ENCODE measurements at regions not wholly inside any gene's neighbourhood (a gene's known extent, or its start where the extent isn't known, plus 50 kb on each side); places are given as distances from the start of the nearest gene placed in this dataset.

GRCh38 chr7:109763611-109764010 is 1193.9 kb downstream of the DNAJB9 start:
- Histone ChIP-seq H3K27me3 (replicated peaks) (no peaks in the 10 kb centered on the region), H3K36me3 (no peaks in the 10 kb centered on the region), H3K27ac (no peak overlapping the region), H3K4me1 (replicated peaks) (no peaks in the 10 kb centered on the region), H3K4me3 (no peak overlapping the region), H3K9me3 (replicated peaks) (no peaks in the 10 kb centered on the region; the same call in 1 of the 2 replicates)
- DNase-seq (ENCODE audit: low read depth in 1 of 2, low spot score in 2 of 2): no peak

- Histone ChIP-seq H3K4me3 (no peak overlapping the region), H3K27me3 (replicated peaks) (no peaks in the 10 kb centered on the region)
- DNase-seq (ENCODE audit: low read depth in 1 of 2, low spot score in 2 of 2): no peak
These were observed 1202.5 kb downstream of the DNAJB9 start for GRCh38 chr7:109772161-109772560.

GRCh38 chr7:109782806-109783205 is 1213.1 kb downstream of the DNAJB9 start:
- Histone ChIP-seq H3K4me1 (replicated peaks) (no peaks in the 10 kb centered on the region), H3K36me3 (no peaks in the 10 kb centered on the region), H3K27ac (no peak overlapping the region), H3K4me3 (no peak overlapping the region), H3K9me3 (replicated peaks) (peaks cover 3% of the 10 kb centered on the region; the same call in 1 of the 2 replicates), H3K27me3 (replicated peaks) (no peaks in the 10 kb centered on the region)
- DNase-seq (ENCODE audit: low read depth in 1 of 2, low spot score in 2 of 2): no peak

More at GRCh38 chr7:109772161-109772560, 1202.5 kb downstream of the DNAJB9 start:
- Histone ChIP-seq H3K4me1 (replicated peaks) (no peaks in the 10 kb centered on the region), H3K27ac (no peak overlapping the region), H3K36me3 (no peaks in the 10 kb centered on the region), H3K9me3 (replicated peaks) (peaks cover under 1% of the 10 kb centered on the region; the same call in 1 of the 2 replicates)

GRCh38 chr7:109806548-109806947 is 1236.9 kb downstream of the DNAJB9 start:
- Histone ChIP-seq H3K36me3 (no peaks in the 10 kb centered on the region), H3K9me3 (replicated peaks) (peaks cover 2% of the 10 kb centered on the region; the same call in 1 of the 2 replicates), H3K4me1 (replicated peaks) (no peaks in the 10 kb centered on the region), H3K27ac (no peak overlapping the region), H3K4me3 (no peak overlapping the region), H3K27me3 (replicated peaks) (no peaks in the 10 kb centered on the region)
- no peak for DNase-seq (ENCODE audit: low read depth in 1 of 2, low spot score in 2 of 2)

GRCh38 chr7:109821156-109821555 is 1251.5 kb downstream of the DNAJB9 start:
- Histone ChIP-seq H3K9me3 (replicated peaks) (no peaks in the 10 kb centered on the region; the same call in 1 of the 2 replicates), H3K4me1 (replicated peaks) (no peaks in the 10 kb centered on the region), H3K27ac (no peak overlapping the region), H3K36me3 (no peaks in the 10 kb centered on the region), H3K27me3 (replicated peaks) (no peaks in the 10 kb centered on the region), H3K4me3 (no peak overlapping the region)
- DNase-seq (ENCODE audit: low read depth in 1 of 2, low spot score in 2 of 2): no peak

- DNase-seq (ENCODE audit: low read depth in 1 of 2, low spot score in 2 of 2): no peak
- H3K27me3 ChIP-seq (replicated peaks): no peaks in the 10 kb centered on the region
- no peak overlapping the region for H3K27ac ChIP-seq
- H3K4me3 ChIP-seq: no peak overlapping the region
- H3K4me1 ChIP-seq (replicated peaks): no peaks in the 10 kb centered on the region
- H3K9me3 ChIP-seq (replicated peaks): no peaks in the 10 kb centered on the region
- no peaks in the 10 kb centered on the region for H3K36me3 ChIP-seq
These were observed 1256.1 kb upstream of the LRRN3 start for GRCh38 chr7:109834851-109835250.

GRCh38 chr7:109835577-109835976 is 1255.3 kb upstream of the LRRN3 start:
- Histone ChIP-seq H3K9me3 (replicated peaks) (no peaks in the 10 kb centered on the region), H3K27me3 (replicated peaks) (no peaks in the 10 kb centered on the region), H3K27ac (no peak overlapping the region), H3K4me1 (replicated peaks) (no peaks in the 10 kb centered on the region), H3K4me3 (no peak overlapping the region), H3K36me3 (no peaks in the 10 kb centered on the region)
- DNase-seq (ENCODE audit: low read depth in 1 of 2, low spot score in 2 of 2): no peak

- DNase-seq (ENCODE audit: low read depth in 1 of 2, low spot score in 2 of 2): no peak
- no peaks in the 10 kb centered on the region for H3K27me3 ChIP-seq (replicated peaks)
- H3K4me3 ChIP-seq: no peak overlapping the region
- no peaks in the 10 kb centered on the region for H3K4me1 ChIP-seq (replicated peaks)
- no peak overlapping the region for H3K27ac ChIP-seq
- H3K9me3 ChIP-seq (replicated peaks): no peaks in the 10 kb centered on the region
- H3K36me3 ChIP-seq: no peaks in the 10 kb centered on the region
These were observed 1254.9 kb upstream of the LRRN3 start for GRCh38 chr7:109836016-109836415.

GRCh38 chr7:109842386-109842785 is 1248.5 kb upstream of the LRRN3 start:
- Histone ChIP-seq H3K36me3 (no peaks in the 10 kb centered on the region), H3K27me3 (replicated peaks) (no peaks in the 10 kb centered on the region), H3K9me3 (replicated peaks) (no peaks in the 10 kb centered on the region), H3K4me3 (no peak overlapping the region), H3K4me1 (replicated peaks) (no peaks in the 10 kb centered on the region), H3K27ac (no peak overlapping the region)
- no peak for DNase-seq (ENCODE audit: low read depth in 1 of 2, low spot score in 2 of 2)

- Histone ChIP-seq H3K27ac (no peak overlapping the region), H3K36me3 (no peaks in the 10 kb centered on the region), H3K27me3 (replicated peaks) (no peaks in the 10 kb centered on the region), H3K4me3 (no peak overlapping the region), H3K9me3 (replicated peaks) (no peaks in the 10 kb centered on the region), H3K4me1 (replicated peaks) (no peaks in the 10 kb centered on the region)
- no peak for DNase-seq (ENCODE audit: low read depth in 1 of 2, low spot score in 2 of 2)
These were observed 1246.6 kb upstream of the LRRN3 start for GRCh38 chr7:109844362-109844761.

GRCh38 chr7:109864230-109864629 is 1226.7 kb upstream of the LRRN3 start:
- H3K27me3 ChIP-seq (replicated peaks): no peaks in the 10 kb centered on the region
- no peaks in the 10 kb centered on the region for H3K9me3 ChIP-seq (replicated peaks)
- H3K36me3 ChIP-seq: no peaks in the 10 kb centered on the region
- DNase-seq (ENCODE audit: low read depth in 1 of 2, low spot score in 2 of 2): no peak
- no peak overlapping the region for H3K4me3 ChIP-seq
- no peaks in the 10 kb centered on the region for H3K4me1 ChIP-seq (replicated peaks)
- H3K27ac ChIP-seq: no peak overlapping the region

GRCh38 chr7:109868215-109868860 is 1222.6 kb upstream of the LRRN3 start:
- H3K9me3 ChIP-seq (replicated peaks): no peaks in the 10 kb centered on the region
- no peaks in the 10 kb centered on the region for H3K4me1 ChIP-seq (replicated peaks)
- no peak overlapping the region for H3K4me3 ChIP-seq
- H3K27ac ChIP-seq: no peak overlapping the region
- DNase-seq (ENCODE audit: low read depth in 1 of 2, low spot score in 2 of 2): no peak
- H3K27me3 ChIP-seq (replicated peaks): no peaks in the 10 kb centered on the region
- no peaks in the 10 kb centered on the region for H3K36me3 ChIP-seq

- Histone ChIP-seq H3K4me1 (replicated peaks) (no peaks in the 10 kb centered on the region), H3K27me3 (replicated peaks) (no peaks in the 10 kb centered on the region), H3K9me3 (replicated peaks) (no peaks in the 10 kb centered on the region), H3K27ac (no peak overlapping the region), H3K4me3 (no peak overlapping the region), H3K36me3 (no peaks in the 10 kb centered on the region)
- DNase-seq (ENCODE audit: low read depth in 1 of 2, low spot score in 2 of 2): no peak
These were observed 1217.6 kb upstream of the LRRN3 start for GRCh38 chr7:109873296-109873695.

GRCh38 chr7:109879287-109879828 is 1211.6 kb upstream of the LRRN3 start:
- H3K27me3 ChIP-seq (replicated peaks): no peaks in the 10 kb centered on the region
- H3K4me1 ChIP-seq (replicated peaks): no peaks in the 10 kb centered on the region
- no peaks in the 10 kb centered on the region for H3K36me3 ChIP-seq
- no peaks in the 10 kb centered on the region for H3K9me3 ChIP-seq (replicated peaks)
- no peak for DNase-seq (ENCODE audit: low read depth in 1 of 2, low spot score in 2 of 2)
- no peak overlapping the region for H3K27ac ChIP-seq
- H3K4me3 ChIP-seq: no peak overlapping the region

- Histone ChIP-seq H3K27me3 (replicated peaks) (no peaks in the 10 kb centered on the region), H3K36me3 (no peaks in the 10 kb centered on the region), H3K9me3 (replicated peaks) (no peaks in the 10 kb centered on the region), H3K27ac (no peak overlapping the region), H3K4me1 (replicated peaks) (no peaks in the 10 kb centered on the region), H3K4me3 (no peak overlapping the region)
- DNase-seq (ENCODE audit: low read depth in 1 of 2, low spot score in 2 of 2): no peak
These were observed 1200.3 kb upstream of the LRRN3 start for GRCh38 chr7:109890622-109891021.
